Endothelial cell of umbilical vein (primary cell): ENCODE measurements at regions not wholly inside any gene's neighbourhood (a gene's known extent, or its start where the extent isn't known, plus 50 kb on each side); places are given as distances from the start of the nearest gene placed in this dataset.

Source experiments
- BruUV-seq: library from RNA; stranded (reverse); fragments of 400-500 nt; replicated peaks from 2 replicates; lab custom pipeline; 2021; lab: Mats Ljungman, UMichigan
- CTCF ChIA-PET: fragments of 300-600, 350-600 bp; sonication (Branson Sonifier 250); formaldehyde crosslinking; loops from one replicate; lab custom pipeline; 2021; ENCODE audit warnings: antibody characterized with exemption, inconsistent platforms; lab: Charles Lee
- POLR2A ChIA-PET: fragments of 300-600, 350-600 bp; sonication (Branson Sonifier 250); formaldehyde crosslinking; loops from one replicate; lab custom pipeline; 2021; ENCODE audit warnings: antibody characterized with exemption, inconsistent platforms; lab: Charles Lee
- DNase-seq: peaks from one replicate; pipeline ENCODE4 v3.0.0-alpha.2; 2011; ENCODE audit warnings: low read depth, low spot score
- FAIRE-seq: peaks from 2 replicates; lab custom pipeline; 2011; peaks lifted over from hg19 to GRCh38; lab: Jason Lieb, UNC
- H2AFZ ChIP-seq: 2 replicates; pipeline ENCODE4 v1.6.0; 2012; ENCODE audit warnings: low read depth, low read length, control low read depth, inconsistent platforms
- H3K27ac ChIP-seq: 2 replicates; pipeline ENCODE4 v1.5.1; 2011; ENCODE audit warnings: low read depth, mild to moderate bottlenecking, control low read depth, low read length, moderate library complexity; ENCODE audit not compliant: insufficient read depth
- H3K27me3 ChIP-seq, 2 experiments: 2 replicates each; pipeline versions ENCODE4 v1.6.0 to v1.6.1; 2011; ENCODE audit warnings: low read length in 2 of 2, mixed read lengths in 1 of 2; ENCODE audit not compliant: control insufficient read depth in 2 of 2, insufficient read depth in 2 of 2
- H3K36me3 ChIP-seq, 2 experiments: 2 replicates in 1 of 2; 3 replicates in 1 of 2; pipeline ENCODE4 v1.5.1; 2011; ENCODE audit warnings: low read length in 2 of 2, mild to moderate bottlenecking in 1 of 2, moderate library complexity in 1 of 2; ENCODE audit not compliant: control insufficient read depth in 2 of 2, insufficient read depth in 2 of 2; ENCODE audit errors: extremely low read depth in 1 of 2
- H3K4me1 ChIP-seq: 3 replicates; pipeline ENCODE4 v1.5.1; 2011; ENCODE audit warnings: mild to moderate bottlenecking, low read length; ENCODE audit not compliant: control insufficient read depth, insufficient read depth; ENCODE audit errors: extremely low read depth
- H3K4me2 ChIP-seq: 2 replicates; pipeline ENCODE4 v1.6.1; 2011; ENCODE audit warnings: low read length, control low read depth, mixed read lengths; ENCODE audit not compliant: insufficient read depth
- H3K4me3 ChIP-seq, 3 experiments: fragments of 200-600 bp in 1 of 3; sonication (generic), shearing (Covaris generic) in 1 of 3; replicated peaks in 1 of 3; 2 replicates each; pipeline ENCODE4 v1.5.1; 2011 to 2016; ENCODE audit warnings: control low read depth in 3 of 3, low read length in 3 of 3, mild to moderate bottlenecking in 2 of 3, inconsistent platforms in 1 of 3, low read depth in 1 of 3, moderate library complexity in 1 of 3; ENCODE audit not compliant: insufficient read depth in 1 of 3
- H3K79me2 ChIP-seq: 2 replicates; pipeline ENCODE4 v1.6.0; 2012; ENCODE audit warnings: low read length, inconsistent platforms; ENCODE audit not compliant: control insufficient read depth, insufficient read depth
- H3K9ac ChIP-seq: replicated peaks from 2 replicates; pipeline ENCODE3; 2011; ENCODE audit warnings: low read length, control low read depth; ENCODE audit not compliant: insufficient read depth; ENCODE audit errors: extremely low read depth
- H3K9me1 ChIP-seq: replicated peaks from 3 replicates; pipeline ENCODE4 v1.6.0; 2011; ENCODE audit warnings: mild to moderate bottlenecking, low read length; ENCODE audit not compliant: control insufficient read depth, insufficient read depth; ENCODE audit errors: extremely low read depth
- H3K9me3 ChIP-seq: replicated peaks from 2 replicates; pipeline ENCODE4 v1.5.1; 2012; ENCODE audit warnings: low read length, inconsistent platforms; ENCODE audit not compliant: control insufficient read depth, insufficient read depth
- H4K20me1 ChIP-seq: replicated peaks from 2 replicates; pipeline ENCODE3; 2011; ENCODE audit warnings: mild to moderate bottlenecking, low read length; ENCODE audit not compliant: control insufficient read depth, insufficient read depth; ENCODE audit errors: extremely low read depth
- CTCF ChIP-seq, 2 donors: IDR thresholded peaks; 1 replicate in 1 of 2; 2 replicates in 1 of 2; pipeline ENCODE4 v1.5.1; 2011; ENCODE audit warnings: low read length in 2 of 2, mild to moderate bottlenecking in 2 of 2, moderate library complexity in 2 of 2, control low read depth in 1 of 2, inconsistent platforms in 1 of 2, low read depth in 1 of 2; ENCODE audit not compliant: insufficient read depth in 1 of 2; ENCODE audit errors: extremely low read depth in 1 of 2
- EZH2 ChIP-seq: IDR thresholded peaks from 2 replicates; pipeline ENCODE4 v1.6.1; 2012; ENCODE audit warnings: borderline replicate concordance, low read depth, mild to moderate bottlenecking, moderate library complexity, low read length, inconsistent platforms; ENCODE audit not compliant: severe bottlenecking
- FOS ChIP-seq: IDR thresholded peaks from 2 replicates; pipeline ENCODE4 v1.6.1; 2011; ENCODE audit warnings: mild to moderate bottlenecking, low read length, moderate library complexity, borderline replicate concordance; ENCODE audit not compliant: insufficient read depth
- GATA2 ChIP-seq: IDR thresholded peaks from 2 replicates; pipeline ENCODE4 v1.7.0; 2011; ENCODE audit warnings: low read depth, mild to moderate bottlenecking, moderate library complexity, mixed read lengths, low read length; ENCODE audit not compliant: insufficient read length, insufficient read depth
- JUN ChIP-seq: IDR thresholded peaks from 2 replicates; pipeline ENCODE4 v1.6.1; 2011; ENCODE audit warnings: borderline replicate concordance, low read depth; ENCODE audit not compliant: insufficient read length, insufficient read depth
- MYC ChIP-seq: IDR thresholded peaks from one replicate; pipeline ENCODE4 v1.6.1; 2011; ENCODE audit warnings: mild to moderate bottlenecking, low read depth, low read length
- POLR2A ChIP-seq: IDR thresholded peaks from 2 replicates; pipeline ENCODE4 v1.6.1; 2012; ENCODE audit warnings: low read depth, mild to moderate bottlenecking, control low read depth, low read length
- POLR2AphosphoS5 ChIP-seq: IDR thresholded peaks from 2 replicates; pipeline ENCODE4 v1.6.1; 2012; ENCODE audit warnings: low read depth, mild to moderate bottlenecking, control low read depth, low read length, moderate library complexity; ENCODE audit not compliant: insufficient read depth
- dilution Hi-C: fragments of 300-500 bp; cut with MboI; formaldehyde crosslinking; loops from one replicate; pipeline ENCODE4 v1.15.0; 2019; ENCODE audit warnings: low sequenced_read_pairs; ENCODE audit not compliant: extremely low pct_ligation_motif_present
- intact Hi-C: fragments of 100-400 bp; cut with micrococcal nuclease; formaldehyde crosslinking; loops from one replicate; pipeline ENCODE4 v1.10.0; 2022
- TF ChIP-seq, protein P1 (sequence below): IDR thresholded peaks from 2 replicates; pipeline ENCODE4 v1.6.1; 2011; ENCODE audit not compliant: insufficient read depth, insufficient read length

GRCh38 chr4:34158878-34159277, 2085.4 kb downstream of the ARAP2 start:
- FAIRE-seq (no peak), DNase-seq (no peak)
- Histone ChIP-seq H2AFZ (no peak overlapping the region), H3K27ac (no peak overlapping the region), H3K27me3 (no peaks in the 10 kb centered on the region), H3K36me3 (no peaks in the 10 kb centered on the region), H3K4me2 (no peak overlapping the region), H3K9me1 (no peaks in the 10 kb centered on the region), H3K9ac (no peak overlapping the region), H4K20me1 (no peaks in the 10 kb centered on the region), H3K9me3 (no peaks in the 10 kb centered on the region), H3K4me3 (no peak overlapping the region), H3K4me1 (no peaks in the 10 kb centered on the region), H3K79me2 (no peaks in the 10 kb centered on the region)
- POLR2A ChIA-PET, result no interaction called here
- dilution Hi-C loops (no loop called here), intact Hi-C loops (no loop called here)
- TF ChIP-seq, protein P1, sequence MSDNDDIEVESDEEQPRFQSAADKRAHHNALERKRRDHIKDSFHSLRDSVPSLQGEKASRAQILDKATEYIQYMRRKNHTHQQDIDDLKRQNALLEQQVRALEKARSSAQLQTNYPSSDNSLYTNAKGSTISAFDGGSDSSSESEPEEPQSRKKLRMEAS, result no peak
- TF ChIP-seq CTCF (IDR thresholded peaks at IDR 0.05; ENCODE audit: extremely low read depth in 1 of 2, insufficient read depth in 1 of 2, low read depth in 1 of 2, low read length in 2 of 2) (no peak), JUN (no peak), MYC (no peak), EZH2 (no peak), POLR2AphosphoS5 (no peak), GATA2 (no peak), POLR2A (no peak), FOS (no peak)
- no TSS peak for BruUV-seq
- CTCF ChIA-PET, result no interaction called here
